Stimulated activated CD4-positive, alpha-beta T cell treated with anti-CD3 and anti-CD28 coated beads, Interleukin-15, amount 100 ng/mL, for 48 hours (primary cell): ENCODE measurements at regions not wholly inside any gene's neighbourhood (a gene's known extent, or its start where the extent isn't known, plus 50 kb on each side); places are given as distances from the start of the nearest gene placed in this dataset.

ENCODE experiments used
- DNase-seq, 2 donors: peaks; one replicate each; pipeline ENCODE4 v3.0.0-alpha.2; 2020; ENCODE audit warnings: low read depth in 2 of 2

DNA sequence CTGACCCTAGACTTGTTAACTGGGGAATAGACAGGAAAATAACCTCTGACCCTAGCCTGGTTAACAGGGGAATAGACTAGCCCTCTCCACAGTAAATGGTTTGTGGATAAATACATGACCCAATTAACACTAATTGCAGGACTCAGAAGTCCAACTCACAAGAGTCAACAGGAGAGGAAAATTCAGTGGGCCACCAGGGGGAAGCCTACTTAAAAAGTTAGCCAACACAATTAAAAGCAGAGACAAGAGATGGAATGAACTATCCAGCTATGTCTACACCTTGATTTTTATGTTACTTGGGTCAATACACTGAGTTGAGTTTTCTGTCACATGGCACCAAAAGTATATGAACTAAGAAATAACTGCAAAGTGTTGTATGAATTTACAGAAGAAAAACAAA, 158.8 kb upstream of the SLC39A10 start:
- peak in 1 of 2 donors; percentile 31 for DNase-seq

DNA sequence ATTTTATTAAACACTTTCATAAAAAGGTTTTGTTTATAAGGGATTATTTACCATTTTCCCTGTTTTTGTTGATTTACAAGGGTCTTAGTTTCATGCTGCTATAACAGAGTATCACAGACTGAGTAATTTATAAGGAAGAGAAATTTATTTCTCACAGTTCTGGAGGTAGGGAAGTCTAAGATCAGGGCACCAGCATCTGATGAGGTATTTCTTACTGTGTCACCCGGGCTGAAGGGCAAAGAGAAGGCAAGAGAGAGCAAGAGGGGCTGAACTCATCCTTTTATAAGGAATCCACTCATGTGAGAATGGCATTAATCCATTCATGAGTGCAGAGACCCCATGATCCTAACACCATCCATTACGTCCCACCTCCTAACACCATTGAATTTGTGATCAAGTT, 160.0 kb upstream of the SLC39A10 start:
- DNase-seq: no peak

DNA sequence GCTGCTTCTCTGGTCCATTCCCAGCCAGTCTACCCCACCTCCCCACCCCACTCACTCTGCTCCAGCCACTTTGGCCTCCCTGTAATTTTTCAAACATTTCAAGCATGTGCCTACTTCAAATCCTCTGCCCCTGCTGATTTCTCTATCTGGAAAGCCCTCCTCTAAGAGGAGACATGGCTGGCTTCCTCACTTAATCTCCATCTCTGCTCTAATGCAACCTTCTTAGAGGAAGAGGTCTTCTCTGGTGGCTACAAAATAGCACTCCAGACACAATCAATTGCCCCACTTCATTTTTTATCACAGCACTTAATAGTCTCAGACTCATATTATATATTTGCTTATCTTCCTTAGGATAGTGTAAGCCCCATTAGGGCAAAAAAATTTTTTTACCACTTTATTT, 161.1 kb upstream of the SLC39A10 start:
- no peak for DNase-seq

DNA sequence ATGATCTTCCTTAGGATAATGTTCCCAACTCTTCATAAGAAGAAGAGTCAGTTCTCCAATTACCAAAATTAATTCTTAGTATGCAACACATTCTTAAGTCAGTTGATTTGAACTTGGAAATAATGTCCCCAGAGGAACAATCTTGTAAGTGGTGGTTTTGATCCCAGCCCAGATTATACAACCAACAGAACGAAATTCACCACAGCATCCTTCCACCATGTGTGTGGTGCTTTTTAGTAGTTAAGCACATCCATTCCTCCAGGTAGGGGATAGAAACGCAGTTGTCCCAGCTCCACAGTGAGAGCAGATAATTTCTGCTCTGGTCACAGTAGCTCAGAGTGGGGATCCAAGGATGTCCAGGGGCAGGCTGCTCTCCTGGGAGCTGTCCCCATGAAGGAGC, 161.7 kb upstream of the SLC39A10 start:
- no peak for DNase-seq

DNA sequence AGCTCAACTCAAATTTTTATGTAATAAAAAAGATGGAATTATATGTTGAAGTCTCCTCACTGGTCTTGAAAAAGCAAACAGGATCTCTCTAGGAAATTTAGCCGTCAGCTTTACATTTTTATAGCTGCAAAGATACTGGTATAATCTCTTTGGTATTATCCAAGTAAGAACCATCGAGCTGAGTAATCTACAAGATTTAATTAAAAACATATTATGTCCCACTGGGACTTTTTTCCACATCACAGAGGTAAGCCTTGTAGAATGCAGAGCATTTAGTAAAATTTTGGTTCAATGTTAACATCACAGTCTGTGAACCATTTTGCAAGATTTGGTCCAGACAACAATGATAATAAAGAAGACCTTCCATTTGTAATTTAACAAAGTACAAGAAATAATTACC, 162.6 kb upstream of the SLC39A10 start:
- no peak for DNase-seq

DNA sequence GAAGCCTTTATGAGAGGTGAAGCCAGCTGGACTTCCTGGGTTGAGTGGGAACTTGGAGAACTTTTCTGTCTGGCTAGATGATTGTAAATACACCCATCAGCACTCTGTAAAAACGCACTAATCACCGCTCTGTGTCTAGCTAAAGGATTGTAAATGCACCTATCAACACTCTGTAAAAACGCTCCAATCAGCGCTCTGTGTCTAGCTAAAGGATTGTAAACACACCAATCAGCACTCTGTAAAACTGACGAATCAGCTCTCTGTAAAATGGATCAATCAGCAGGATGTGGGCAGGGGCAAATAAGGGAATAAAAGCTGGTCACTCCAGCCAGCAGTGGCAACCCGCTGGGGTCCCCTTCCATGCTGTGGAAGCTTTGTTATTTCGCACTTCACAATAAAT, 163.6 kb upstream of the SLC39A10 start:
- DNase-seq: no peak

DNA sequence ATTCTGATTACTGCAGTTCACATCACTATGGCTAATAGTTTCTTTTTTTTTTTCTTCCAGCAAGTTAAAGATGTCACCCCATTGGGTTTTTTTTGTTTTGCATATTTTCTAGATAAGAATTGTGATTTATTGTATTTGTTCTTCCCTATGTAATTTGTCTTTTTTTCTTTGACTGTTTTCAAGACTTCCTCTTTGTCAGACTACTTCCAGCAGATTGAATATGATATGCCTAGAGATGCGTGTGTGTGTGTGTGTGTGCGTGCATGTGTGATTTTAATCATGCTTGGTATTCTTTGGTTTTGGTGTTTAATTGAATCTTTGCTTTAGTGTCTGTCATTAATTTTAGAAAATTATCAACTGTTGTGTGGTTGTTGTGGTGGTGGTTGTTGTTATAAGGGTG, 166.7 kb upstream of the SLC39A10 start:
- DNase-seq: no peak

DNA sequence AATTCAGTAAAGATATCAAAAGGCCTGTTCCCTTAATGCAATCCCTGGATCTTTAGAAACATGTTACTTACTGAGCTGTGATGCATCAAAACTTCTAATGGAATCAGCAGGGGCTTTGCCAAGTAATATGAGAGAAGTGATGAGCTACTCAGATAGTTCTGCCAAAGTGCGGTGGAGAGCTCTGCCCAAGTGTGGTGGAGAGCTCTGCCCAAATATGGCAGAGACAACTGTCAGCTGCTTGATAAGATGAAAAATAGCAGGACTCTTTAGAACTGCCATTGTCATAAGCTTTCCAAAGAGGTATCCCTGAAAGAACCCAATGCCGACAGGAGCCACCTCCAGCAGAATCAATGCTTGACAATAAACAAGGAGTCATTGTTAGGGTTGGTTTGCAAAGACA, 167.9 kb upstream of the SLC39A10 start:
- DNase-seq: no peak

DNA sequence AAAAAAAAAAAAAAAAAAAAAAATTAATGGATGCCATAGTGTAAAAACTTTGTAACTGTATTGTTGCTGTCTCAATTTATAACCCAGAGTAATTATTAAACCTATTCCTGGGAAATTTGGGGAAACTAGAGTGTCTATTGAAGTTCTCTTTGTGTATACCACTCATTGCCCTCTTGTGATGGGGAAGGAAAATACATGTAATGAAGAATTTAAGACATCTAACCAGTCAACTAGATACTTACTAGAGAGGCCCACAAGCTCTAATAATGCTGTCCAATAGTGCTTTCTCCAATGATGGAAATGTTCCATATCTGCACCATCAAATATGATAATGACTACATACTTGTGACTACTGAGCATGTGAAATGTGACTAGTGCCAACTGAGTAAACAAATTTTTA, 168.5 kb upstream of the SLC39A10 start:
- DNase-seq: no peak

DNA sequence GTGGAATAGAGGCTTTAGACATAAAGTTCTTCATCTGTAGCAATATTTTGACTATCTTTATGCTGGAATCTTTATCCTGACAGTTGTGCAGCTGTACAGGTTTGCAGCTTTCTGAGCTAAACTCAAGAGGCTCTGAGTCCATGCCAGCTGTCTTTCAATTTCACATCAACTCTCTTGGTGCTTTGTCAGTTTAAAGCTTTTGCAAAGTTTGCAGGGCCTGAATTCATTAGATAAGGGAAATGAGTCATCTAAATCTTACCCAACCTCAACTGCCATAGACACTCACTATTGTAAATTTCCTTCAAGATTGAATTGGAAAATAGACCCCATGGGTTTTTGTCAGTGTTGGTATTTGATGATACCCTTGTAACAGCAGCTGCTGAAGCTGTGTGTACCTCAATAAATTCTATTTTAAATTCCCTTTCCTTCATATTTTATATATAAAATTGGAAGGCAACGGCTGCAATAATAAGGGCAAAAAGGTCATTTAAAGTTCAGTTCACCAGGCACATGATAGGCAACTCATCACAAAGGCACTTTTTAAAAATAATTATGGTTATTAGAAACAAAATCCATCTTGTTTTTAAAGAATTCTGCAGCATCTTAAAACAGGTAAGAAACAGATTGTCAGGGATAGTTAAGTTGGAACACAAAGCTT, 169.9 kb upstream of the SLC39A10 start:
- no peak for DNase-seq

DNA sequence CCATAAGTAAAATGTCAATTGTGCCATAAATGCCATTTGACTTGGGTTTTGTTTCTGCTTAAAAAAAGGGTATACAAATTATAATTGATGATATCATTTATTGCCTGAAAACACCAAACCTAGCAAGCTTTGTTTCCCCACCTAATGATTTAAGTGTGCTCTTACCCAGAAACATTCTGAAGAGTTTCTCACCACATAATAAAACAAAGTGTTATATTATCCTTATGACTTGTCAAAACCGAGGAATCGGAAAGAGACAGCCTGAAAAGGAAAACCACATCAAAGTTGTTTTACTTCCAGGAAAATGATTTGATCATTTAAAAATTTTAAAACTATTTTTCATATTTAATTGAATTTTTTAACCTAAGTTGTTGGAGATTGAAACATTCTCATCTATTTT, 170.5 kb upstream of the SLC39A10 start:
- no peak for DNase-seq

DNA sequence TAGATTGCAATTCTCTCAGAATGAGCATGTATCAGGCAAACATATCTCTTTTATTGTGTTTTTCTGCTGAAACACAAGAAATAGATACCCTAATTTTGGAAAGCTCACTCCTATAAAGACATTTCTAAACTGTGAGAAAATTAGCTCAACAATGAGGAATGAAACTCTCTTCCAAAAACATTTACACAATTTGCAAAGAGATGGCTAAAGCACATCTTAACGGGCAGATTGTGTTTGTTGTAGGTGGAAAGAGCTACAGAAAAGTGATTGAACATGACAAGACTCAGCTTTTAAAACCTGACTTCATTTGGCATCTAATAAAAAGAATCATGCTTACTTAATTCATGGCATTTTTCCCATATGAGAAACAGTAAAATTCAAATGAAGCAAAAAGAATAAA, 175.0 kb upstream of the SLC39A10 start:
- no peak for DNase-seq

DNA sequence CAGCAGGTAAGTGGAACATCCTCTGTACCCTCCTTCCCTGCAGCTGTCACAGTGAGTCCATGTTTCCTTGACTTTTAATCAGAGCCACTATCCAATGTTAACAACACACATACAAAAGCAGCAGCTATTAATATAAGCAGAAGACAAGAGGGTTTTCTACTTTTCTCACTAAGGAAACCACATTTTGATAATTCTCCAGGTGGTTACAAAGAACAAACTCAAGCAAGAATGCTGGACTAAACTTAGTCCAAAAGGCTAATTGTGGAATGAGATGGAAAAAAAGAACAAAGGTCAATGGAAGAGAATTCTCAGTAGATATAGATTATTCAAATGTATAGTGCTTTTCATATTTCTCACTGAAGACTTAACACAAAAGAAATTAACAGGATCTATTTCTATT, 176.9 kb upstream of the SLC39A10 start:
- no peak for DNase-seq

DNA sequence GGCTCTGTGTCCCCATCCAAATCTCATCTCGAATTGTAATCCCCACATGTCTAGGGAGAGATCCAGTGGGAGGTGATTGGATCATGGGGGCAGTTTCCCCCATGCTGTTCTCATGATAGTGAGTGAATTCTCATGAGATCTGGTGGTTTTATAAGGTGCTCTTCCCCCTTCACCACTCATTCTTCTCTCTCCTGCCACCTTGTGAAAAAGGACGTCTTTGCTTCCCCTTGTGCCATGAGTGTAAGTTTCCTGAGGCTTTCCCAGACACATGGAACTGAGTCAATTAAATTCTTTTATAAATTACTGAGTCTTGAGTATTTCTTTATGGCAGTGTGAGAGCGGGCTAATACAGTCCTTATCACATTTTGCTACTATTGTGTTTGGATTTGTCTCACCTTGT, 177.6 kb upstream of the SLC39A10 start:
- DNase-seq: no peak

DNA sequence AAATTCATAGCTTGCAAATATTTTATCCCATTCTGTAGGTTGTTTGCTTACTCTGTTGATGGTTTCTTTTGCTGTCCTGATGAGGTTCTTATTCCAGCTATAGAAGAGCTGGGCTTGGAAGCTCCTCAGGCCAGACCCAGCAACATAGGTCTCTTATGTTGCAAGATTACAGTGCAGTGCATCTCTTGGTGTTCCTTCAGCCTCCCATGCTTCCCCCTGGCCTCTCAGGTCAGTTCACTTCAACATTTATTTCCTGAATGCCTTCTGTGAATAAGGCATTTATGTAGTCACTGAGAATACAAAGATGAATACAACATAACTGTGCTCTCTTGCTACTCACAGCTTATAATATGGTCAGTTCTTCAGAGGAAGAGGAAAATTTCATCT, 179.0 kb upstream of the SLC39A10 start:
- no peak for DNase-seq

DNA sequence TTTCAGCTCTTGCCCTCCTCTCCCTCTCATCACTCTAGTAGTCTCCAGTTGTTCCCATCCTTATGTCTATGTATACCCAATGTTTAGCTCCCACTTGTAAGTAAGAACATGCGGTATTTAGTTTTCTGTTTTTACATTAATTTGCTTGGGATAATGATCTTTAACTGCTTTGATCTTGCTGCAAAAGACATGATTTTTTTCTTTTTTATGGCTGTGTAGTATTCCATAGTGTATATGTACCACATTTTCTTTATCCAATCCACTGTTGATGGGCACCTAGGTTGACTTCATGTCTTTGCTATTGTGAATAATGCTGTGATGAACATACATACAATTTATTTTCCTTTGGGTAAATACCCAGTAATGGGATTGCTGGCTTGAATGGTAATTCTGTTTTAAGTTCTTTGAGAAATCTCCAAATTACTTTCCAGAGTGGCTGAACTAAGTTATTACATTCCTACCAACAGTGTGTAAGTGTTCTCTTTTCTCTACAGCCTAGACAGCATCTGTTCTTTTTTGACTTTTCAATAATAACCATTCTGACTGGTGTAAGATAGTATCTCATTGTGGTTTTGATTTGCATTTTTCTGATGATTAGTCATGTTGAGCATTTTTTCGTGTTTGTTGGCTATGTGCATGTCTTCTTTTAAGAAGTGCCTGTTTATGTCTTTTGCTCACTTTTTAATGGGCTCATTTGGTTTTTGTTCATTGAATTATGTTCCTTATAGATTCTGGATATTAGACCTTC, 179.6 kb upstream of the SLC39A10 start:
- DNase-seq: no peak

DNA sequence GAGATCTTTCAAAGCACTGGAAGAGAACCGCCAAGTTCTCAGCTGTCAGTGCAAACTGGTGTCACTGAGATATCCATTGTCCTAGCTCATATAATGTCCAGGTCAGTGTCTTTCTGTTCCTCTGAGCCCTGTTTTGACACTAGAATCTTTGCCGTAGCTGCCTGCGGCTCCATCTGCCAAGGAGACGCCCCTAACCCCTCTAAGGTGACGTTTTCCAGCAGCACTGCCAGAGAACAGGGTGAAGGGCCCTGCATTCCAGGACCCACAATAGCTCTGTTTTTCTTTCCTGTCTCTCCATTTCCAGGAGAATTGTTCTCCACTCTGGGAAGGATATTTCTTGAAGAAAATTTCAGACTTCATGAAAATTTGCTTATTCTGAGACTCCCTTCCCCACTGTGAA, 181.7 kb upstream of the SLC39A10 start:
- DNase-seq: no peak

DNA sequence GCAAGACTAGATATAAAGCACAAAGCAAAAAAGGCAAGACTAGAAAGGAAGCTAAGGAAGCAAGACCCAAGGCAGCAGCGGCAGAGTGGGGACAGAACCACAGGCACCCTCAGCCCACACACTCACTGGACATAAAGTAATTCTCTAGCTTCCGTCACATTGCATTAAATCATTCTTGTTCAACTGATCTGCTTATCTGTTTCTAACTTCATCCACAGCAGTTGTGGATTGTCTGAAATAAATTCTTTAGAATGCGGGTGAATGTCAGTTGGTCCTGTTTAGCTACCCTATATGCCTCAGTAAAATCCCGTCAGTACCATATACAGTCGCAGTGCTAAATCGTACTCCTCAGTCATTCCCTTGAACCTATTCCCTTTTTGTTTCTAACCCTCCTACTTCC, 183.2 kb upstream of the SLC39A10 start:
- DNase-seq: no peak

DNA sequence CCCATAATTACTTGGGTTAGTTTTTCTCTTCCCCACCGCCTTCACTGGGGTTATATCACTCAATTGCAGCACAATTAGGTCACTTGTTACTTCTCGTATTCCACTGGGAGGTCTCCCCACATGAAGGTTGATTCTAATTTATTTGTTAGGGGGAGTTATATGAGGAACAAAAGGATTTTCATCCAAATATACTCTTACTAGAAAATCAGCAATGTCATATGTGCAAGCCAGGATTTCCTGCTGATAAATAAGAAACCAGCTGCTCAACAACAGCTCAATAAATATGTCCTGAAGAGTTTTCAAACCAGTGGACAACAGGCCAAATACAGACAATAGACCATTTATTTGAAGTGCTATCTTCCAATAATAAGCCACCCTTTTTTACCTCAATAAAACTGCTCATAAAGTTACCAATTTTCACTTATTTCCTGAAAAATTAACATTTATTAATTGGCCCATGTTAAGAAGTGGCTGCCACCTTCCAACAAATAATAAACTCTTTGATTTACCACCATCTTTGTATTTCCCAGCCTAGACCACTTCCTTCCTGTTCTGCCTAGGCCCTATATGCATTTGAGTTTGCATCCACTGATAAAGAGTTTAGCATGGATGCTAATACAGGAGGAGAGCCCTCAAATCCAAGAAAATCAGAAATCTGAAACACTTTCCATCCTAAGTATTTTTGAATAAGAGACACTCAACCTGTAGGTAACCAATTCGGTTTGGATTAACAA, 184.4 kb upstream of the SLC39A10 start:
- no peak for DNase-seq

DNA sequence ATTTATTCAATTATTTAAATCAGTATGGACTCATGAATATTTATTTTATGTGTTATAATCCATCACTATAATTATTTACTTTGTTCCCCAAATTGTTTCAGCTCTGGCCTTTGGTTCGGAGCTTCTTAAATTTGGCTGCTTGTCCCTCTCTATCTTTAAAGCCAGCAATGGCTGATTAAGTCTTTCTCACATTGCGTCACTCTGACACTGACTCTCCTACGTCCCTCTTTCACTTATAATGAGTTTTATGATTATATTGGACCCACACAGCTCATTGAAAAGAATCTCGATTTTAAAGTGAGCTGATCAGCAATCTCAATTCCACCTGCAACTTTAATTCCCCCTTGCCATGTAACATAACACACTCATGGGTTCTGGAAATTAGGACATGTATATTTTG, 185.2 kb upstream of the SLC39A10 start:
- no peak for DNase-seq

DNA sequence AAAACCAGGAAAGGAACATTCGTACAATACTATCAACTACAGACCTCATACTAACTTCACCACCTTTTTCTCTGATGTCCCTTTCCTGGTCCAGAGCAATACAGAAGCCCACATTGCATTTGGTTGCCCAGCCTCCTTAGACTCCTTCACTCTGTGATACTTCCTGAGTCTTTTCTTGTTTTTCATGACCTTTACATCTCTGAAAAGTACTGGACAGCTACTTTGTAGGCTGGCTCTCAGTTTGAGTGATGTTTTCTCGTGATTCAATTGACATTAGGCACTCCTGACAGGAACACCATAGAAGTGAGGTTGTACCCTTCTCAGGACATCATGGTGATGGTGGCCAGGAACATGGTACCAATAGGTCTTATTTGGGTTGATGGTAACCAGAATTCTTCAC, 185.9 kb upstream of the SLC39A10 start:
- DNase-seq: no peak

DNA sequence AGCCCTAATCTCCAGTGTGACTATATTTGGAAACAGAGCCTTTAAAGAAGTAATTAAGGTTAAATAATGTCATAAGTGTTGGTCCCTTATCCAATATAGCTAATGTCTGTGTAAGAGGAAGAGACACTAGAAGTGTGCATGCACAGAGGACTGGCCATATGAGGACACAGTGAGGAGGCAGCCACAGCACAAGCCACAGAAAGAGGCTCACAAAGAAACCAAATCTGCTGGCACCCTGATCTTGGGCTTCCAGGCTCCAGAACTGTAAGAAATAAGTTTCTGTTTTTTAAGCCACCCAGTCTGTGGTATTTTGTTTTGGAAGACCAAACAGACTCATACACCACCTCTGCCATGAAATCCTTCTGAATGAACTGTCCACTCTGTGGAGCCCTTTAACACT, 186.4 kb upstream of the SLC39A10 start:
- DNase-seq: no peak

DNA sequence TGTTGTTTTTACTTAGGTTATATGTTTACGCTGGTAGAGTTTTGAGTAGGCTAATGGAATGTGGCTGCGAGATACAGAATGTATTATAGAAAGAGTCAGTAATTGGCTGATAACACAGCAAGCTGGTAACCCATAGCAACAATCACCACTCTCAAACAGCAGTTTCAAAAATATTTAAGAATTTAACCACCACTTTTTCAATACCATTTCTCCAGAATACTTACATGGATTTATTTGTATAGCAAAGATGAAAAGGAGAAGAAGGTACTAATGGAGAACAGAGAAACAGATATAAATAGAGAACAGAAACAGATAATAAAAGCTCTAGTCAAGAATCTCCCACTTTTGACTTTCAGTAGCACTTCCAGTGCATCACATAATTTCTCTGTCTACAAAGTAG, 188.3 kb upstream of the SLC39A10 start:
- no peak for DNase-seq
